Gastrocnemius medialis (tissue), 4 donors: ENCODE measurements at regions not wholly inside any gene's neighbourhood (a gene's known extent, or its start where the extent isn't known, plus 50 kb on each side); places are given as distances from the start of the nearest gene placed in this dataset.

Source experiments
- ATAC-seq, 2 donors: fragments of 150-250 bp; one replicate each; pipeline ENCODE4 v1.9.1; 2016
- DNase-seq, 2 donors: peaks; one replicate each; pipeline ENCODE4 v3.0.0-alpha.2; 2019
- H3K27ac ChIP-seq, 4 donors: fragments of 200-600 bp; sonication (generic); 1 replicate in 1 of 4; 2 replicates in 3 of 4; pipeline ENCODE4 v1.5.1; 2016 to 2018; ENCODE audit warnings: mild to moderate bottlenecking in 2 of 4, moderate library complexity in 1 of 4
- H3K27me3 ChIP-seq, 3 donors: fragments of 200-600 bp; sonication (generic) in 2 of 3; 1 replicate in 1 of 3; 2 replicates in 2 of 3; pipeline versions ENCODE4 v1.5.1 to v1.6.0; 2016 to 2019; ENCODE audit warnings: mild to moderate bottlenecking in 1 of 3, moderate library complexity in 1 of 3
- H3K36me3 ChIP-seq, 2 donors: fragments of 200-600 bp; sonication (generic) in 1 of 2; one replicate each; pipeline ENCODE4 v1.5.1; 2017 to 2018
- H3K4me1 ChIP-seq, 2 donors: fragments of 200-600 bp; sonication (generic) in 1 of 2; one replicate each; pipeline ENCODE4 v1.5.1; 2016 to 2017; ENCODE audit warnings: mild to moderate bottlenecking in 2 of 2
- H3K4me3 ChIP-seq, 4 donors: fragments of 200-600 bp; sonication (generic) in 3 of 4; 1 replicate in 1 of 4; 2 replicates in 3 of 4; pipeline ENCODE4 v1.5.1; 2016 to 2019; ENCODE audit warnings: mild to moderate bottlenecking in 2 of 4
- H3K9me3 ChIP-seq, 3 donors: fragments of 200-600 bp; sonication (generic) in 2 of 3; 1 replicate in 1 of 3; 2 replicates in 2 of 3; pipeline ENCODE4 v1.5.1; 2016 to 2019
- CTCF ChIP-seq, 5 experiments: fragments of 450-650 bp in 3 of 5; fragments of 200-600 bp in 2 of 5; sonication (generic) in 2 of 5; IDR thresholded peaks in 4 of 5; conservative IDR thresholded peaks in 1 of 5; 1 replicate in 4 of 5; 2 replicates in 1 of 5; pipeline ENCODE4 v1.5.1; 2016 to 2019; ENCODE audit warnings: antibody characterized with exemption in 5 of 5, mild to moderate bottlenecking in 3 of 5, moderate library complexity in 3 of 5
- POLR2A ChIP-seq, 2 donors: fragments of 450-650 bp; IDR thresholded peaks; one replicate each; pipeline ENCODE4 v1.6.1; 2017; ENCODE audit warnings: antibody characterized with exemption in 2 of 2, mild to moderate bottlenecking in 2 of 2, moderate library complexity in 2 of 2
- in situ Hi-C, 4 donors: fragments of 200-750 bp; cut with MboI; loops; one replicate each; pipeline versions ENCODE4 v1.15.0 to v1.8.0; 2017; ENCODE audit warnings: low sequenced_read_pairs in 4 of 4
- intact Hi-C: fragments of 100-400 bp; cut with DNase I; formaldehyde crosslinking; loops from one replicate; pipeline ENCODE4 v1.15.1; 2023; ENCODE audit warnings: low total_unique reads

- H3K4me3 ChIP-seq: no peak overlapping the region
- H3K4me1 ChIP-seq: no peaks in the 10 kb centered on the region
- peaks cover 0 to 9% (median 3%) of the 10 kb centered on the region in 3 donors for H3K27me3 ChIP-seq
These were observed 138.4 kb downstream of the BRD1 start for GRCh38 chr22:49689255-49689770.

GRCh38 chr22:49688516-49689254, 139.0 kb downstream of the BRD1 start:
- ATAC-seq (no peak), DNase-seq (no peak)
- Histone ChIP-seq H3K9me3 (no peaks in the 10 kb centered on the region), H3K36me3 (no peaks in the 10 kb centered on the region), H3K27me3 (peaks cover 0 to 9% (median 3%) of the 10 kb centered on the region in 3 donors), H3K27ac (no peak overlapping the region), H3K4me1 (no peaks in the 10 kb centered on the region), H3K4me3 (no peak overlapping the region)
- no peak for TF ChIP-seq POLR2A (IDR thresholded peaks at IDR 0.05)
- no peak for TF ChIP-seq CTCF (IDR thresholded peaks at IDR 0.05 in 4 of 5, conservative IDR thresholded peaks at IDR 0.05 in 1 of 5)
- in situ Hi-C loops (no loop called here), intact Hi-C loops (no loop called here)

More at GRCh38 chr22:49689255-49689770, 138.4 kb downstream of the BRD1 start:
- in situ Hi-C loops (no loop called here), intact Hi-C loops (no loop called here)
- no peak for DNase-seq
- Histone ChIP-seq H3K27ac (no peak overlapping the region), H3K36me3 (no peaks in the 10 kb centered on the region), H3K9me3 (no peaks in the 10 kb centered on the region)
- ATAC-seq: no peak
- TF ChIP-seq CTCF (IDR thresholded peaks at IDR 0.05 in 4 of 5, conservative IDR thresholded peaks at IDR 0.05 in 1 of 5): no peak
- no peak for TF ChIP-seq POLR2A (IDR thresholded peaks at IDR 0.05)

DNA sequence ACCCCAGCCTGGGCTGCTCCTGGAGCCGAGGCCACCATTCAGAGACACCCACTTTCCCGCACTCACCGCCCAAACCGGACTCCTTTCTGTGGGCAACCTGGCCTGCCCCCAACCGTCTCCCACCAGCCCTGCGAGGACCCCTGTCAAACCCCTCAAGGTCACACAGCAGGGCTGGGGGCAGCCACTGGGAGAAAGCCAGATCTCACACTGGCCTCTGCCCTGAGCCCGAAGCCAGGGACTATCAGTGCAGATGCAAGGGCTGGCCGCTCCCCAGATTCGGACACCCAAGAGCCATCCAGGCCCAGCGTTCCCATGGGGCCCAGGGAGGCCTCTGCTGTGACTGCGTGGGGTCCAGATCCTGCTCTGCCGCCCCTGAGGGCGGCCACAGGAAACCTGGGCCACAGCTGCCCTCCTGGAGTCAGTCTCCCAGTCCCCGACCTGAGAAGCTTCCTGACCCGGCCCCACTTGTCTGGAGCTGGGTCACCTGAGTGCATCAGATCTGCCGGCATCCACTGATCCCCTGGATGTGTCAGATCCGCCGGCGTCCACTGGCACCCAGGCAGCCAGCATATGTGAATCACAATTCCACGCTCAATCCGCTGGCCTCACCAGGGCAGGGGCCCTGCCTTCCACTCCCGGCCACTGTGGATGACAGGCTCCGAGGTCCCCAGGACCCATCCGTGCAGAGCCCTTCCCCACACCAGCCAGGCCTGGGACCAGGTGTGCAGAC, 139.7 kb downstream of the BRD1 start:
- no peaks in the 10 kb centered on the region for H3K9me3 ChIP-seq
- in situ Hi-C loops (no loop called here), intact Hi-C loops (no loop called here)
- ATAC-seq (no peak), DNase-seq (no peak)
- H3K36me3 ChIP-seq: no peaks in the 10 kb centered on the region
- peaks cover 0 to 9% (median 3%) of the 10 kb centered on the region in 3 donors for H3K27me3 ChIP-seq
- TF ChIP-seq POLR2A (IDR thresholded peaks at IDR 0.05) (no peak), CTCF (IDR thresholded peaks at IDR 0.05 in 4 of 5, conservative IDR thresholded peaks at IDR 0.05 in 1 of 5) (no peak)
- H3K27ac ChIP-seq: no peak overlapping the region
- H3K4me1 ChIP-seq: no peaks in the 10 kb centered on the region
- no peak overlapping the region for H3K4me3 ChIP-seq

- ATAC-seq (no peak), DNase-seq (no peak)
- intact Hi-C loops (no loop called here), in situ Hi-C loops (no loop called here)
- Histone ChIP-seq H3K27me3 (peaks cover 0 to 9% (median 3%) of the 10 kb centered on the region in 3 donors), H3K9me3 (no peaks in the 10 kb centered on the region), H3K4me1 (no peaks in the 10 kb centered on the region), H3K36me3 (no peaks in the 10 kb centered on the region), H3K27ac (no peak overlapping the region), H3K4me3 (no peak overlapping the region)
- no peak for TF ChIP-seq POLR2A (IDR thresholded peaks at IDR 0.05)
- TF ChIP-seq CTCF (IDR thresholded peaks at IDR 0.05 in 4 of 5, conservative IDR thresholded peaks at IDR 0.05 in 1 of 5): no peak
These were observed 140.3 kb downstream of the BRD1 start for GRCh38 chr22:49687333-49687732.
